SK-N-MC (cell line): ENCODE measurements at regions not wholly inside any gene's neighbourhood (a gene's known extent, or its start where the extent isn't known, plus 50 kb on each side); places are given as distances from the start of the nearest gene placed in this dataset.

Source experiments
- DNase-seq: peaks from one replicate; pipeline ENCODE4 v3.0.0-alpha.2; 2011; ENCODE audit warnings: low read depth, low spot score
- H3K27ac ChIP-seq: fragments of 200-600 bp; sonication (generic); 2 replicates; pipeline ENCODE4 v1.5.1; 2016; ENCODE audit warnings: mixed run types
- H3K36me3 ChIP-seq: fragments of 200-600 bp; sonication (generic); 2 replicates; pipeline ENCODE4 v1.6.1; 2017; ENCODE audit warnings: antibody characterized with exemption, low read length, mixed read lengths; ENCODE audit not compliant: insufficient read depth
- H3K4me3 ChIP-seq: fragments of 200-600 bp; sonication (generic); 2 replicates; pipeline ENCODE4 v1.5.1; 2016
- H3K9ac ChIP-seq: fragments of 200-600 bp; sonication (generic); 2 replicates; pipeline ENCODE4 v1.8.0; 2017; ENCODE audit warnings: mixed run types, mixed read lengths; ENCODE audit not compliant: insufficient read length
- H3K9me3 ChIP-seq: fragments of 200-600 bp; sonication (generic); 2 replicates; pipeline ENCODE4 v1.6.1; 2017; ENCODE audit warnings: low read depth, mild to moderate bottlenecking, antibody characterized with exemption, low read length, moderate library complexity, mixed read lengths
- EZH2 ChIP-seq: fragments of 200-600 bp; sonication (generic); IDR thresholded peaks from one replicate; pipeline ENCODE4 v1.6.1; 2017; ENCODE audit warnings: antibody characterized with exemption
- FOXP2 ChIP-seq: optimal IDR thresholded peaks from 2 replicates; pipeline ENCODE3; 2011; ENCODE audit warnings: mild to moderate bottlenecking, moderate library complexity; ENCODE audit not compliant: insufficient read depth; ENCODE audit errors: extremely low read length, control extremely low read depth
- POLR2AphosphoS5 ChIP-seq: IDR thresholded peaks from 2 replicates; pipeline ENCODE4 v1.6.1; 2012; ENCODE audit warnings: mild to moderate bottlenecking, low read depth, low read length, borderline replicate concordance

DNA sequence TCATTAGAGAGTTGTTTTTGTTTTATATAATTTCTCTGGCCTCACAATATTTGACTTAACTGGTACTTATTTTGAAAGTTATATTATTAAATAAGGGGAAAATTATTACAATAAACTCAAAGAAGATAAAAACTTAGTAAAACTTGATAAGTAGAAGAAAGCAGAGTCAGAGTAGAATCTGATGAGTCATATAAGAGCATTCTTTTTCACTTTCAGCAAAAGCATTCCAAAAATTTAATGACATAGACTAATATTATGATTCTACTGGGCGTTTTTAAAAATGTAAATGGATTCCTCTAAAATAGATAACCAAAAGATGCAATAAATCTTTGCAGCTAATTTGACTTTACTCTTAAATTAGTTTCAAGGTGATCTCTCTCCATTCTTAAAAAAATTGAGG is 366.3 kb upstream of the IMPG1 start:
- Histone ChIP-seq H3K9me3 (no peaks in the 10 kb centered on the region), H3K36me3 (no peaks in the 10 kb centered on the region), H3K27ac (no peak overlapping the region), H3K4me3 (no peak overlapping the region), H3K9ac (no peak overlapping the region)
- TF ChIP-seq FOXP2: no peak
- no peak for TF ChIP-seq EZH2
- TF ChIP-seq POLR2AphosphoS5: no peak
- no peak for DNase-seq

DNA sequence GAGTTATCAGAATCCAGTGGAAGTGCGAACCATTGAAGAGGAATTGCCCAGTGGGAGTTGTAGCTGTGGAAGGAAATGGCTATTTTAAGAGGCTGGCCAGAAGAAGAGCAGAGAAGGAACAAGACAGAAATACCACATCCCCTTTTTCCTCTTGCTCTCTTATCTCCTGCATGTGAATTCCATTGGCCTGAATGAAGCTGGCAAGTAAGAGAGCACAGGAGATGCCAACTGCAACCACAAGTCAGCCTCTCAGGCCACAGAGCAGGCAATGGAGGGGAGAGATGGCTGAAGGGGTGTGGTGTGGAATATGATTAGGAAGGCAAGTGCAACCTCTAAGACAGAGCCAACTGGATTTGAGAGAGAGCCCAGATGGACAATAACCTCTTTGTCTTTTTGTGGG is 362.7 kb upstream of the IMPG1 start:
- Histone ChIP-seq H3K9me3 (no peaks in the 10 kb centered on the region), H3K9ac (no peak overlapping the region), H3K27ac (no peak overlapping the region), H3K36me3 (no peaks in the 10 kb centered on the region), H3K4me3 (no peak overlapping the region)
- DNase-seq: no peak
- no peak for TF ChIP-seq FOXP2
- no peak for TF ChIP-seq POLR2AphosphoS5
- no peak for TF ChIP-seq EZH2

DNA sequence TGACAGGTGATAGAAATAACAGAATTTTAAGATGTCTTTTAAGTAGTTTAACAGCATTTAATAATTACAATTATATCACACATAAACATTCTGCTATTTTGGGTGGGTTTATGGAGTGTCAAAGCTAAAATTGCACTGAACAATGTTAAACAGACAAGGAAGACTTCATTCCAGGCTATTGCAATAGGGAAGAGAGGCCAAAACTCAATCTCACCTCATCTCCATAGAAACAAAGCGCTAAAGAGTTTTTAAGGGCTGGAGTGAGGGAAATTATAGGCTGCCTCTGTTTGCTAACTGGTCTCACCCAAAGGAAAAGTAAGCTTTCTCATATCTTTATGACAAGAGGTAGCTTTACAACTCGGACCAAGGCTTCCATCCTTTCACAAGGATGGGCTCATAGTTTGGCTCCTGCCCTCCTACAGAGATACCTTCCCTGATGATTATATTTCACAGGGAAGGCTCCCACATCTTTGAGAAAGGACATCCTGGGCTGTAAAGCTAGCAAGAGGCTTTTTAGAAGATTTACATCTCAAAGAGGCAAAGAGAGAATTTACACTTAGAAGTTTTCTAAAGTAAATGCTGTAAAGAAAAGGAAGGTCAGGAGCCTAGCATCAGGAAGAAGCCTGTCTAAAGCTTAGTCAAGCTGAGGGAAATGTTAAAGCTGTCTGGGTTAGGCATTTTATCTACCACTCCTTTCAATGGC is 350.2 kb upstream of the IMPG1 start:
- no peak overlapping the region for H3K27ac ChIP-seq
- H3K4me3 ChIP-seq: no peak overlapping the region
- H3K9ac ChIP-seq: no peak overlapping the region
- H3K36me3 ChIP-seq: no peaks in the 10 kb centered on the region
- DNase-seq: no peak
- TF ChIP-seq POLR2AphosphoS5 (no peak), EZH2 (no peak), FOXP2 (no peak)
- no peaks in the 10 kb centered on the region for H3K9me3 ChIP-seq

DNA sequence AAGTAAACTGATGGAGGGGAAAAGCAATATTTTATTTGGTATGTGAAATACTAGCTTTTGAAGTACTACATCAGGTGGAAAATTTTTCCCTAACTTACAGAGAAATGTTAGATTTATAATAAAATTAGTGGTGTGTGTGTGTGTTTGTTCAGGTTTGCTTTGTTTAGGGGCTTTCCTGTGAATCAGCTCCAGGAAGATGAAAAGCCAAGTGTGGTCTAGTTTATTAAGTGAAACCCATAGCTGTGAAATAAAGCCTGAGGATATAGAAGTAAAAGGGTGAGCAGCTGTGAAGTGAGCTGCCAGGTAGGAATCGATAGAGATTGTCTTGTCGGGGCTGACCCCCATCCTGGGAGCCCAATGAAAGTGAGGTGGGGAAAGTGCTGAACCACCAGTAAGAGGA is 347.6 kb upstream of the IMPG1 start:
- Histone ChIP-seq H3K9me3 (no peaks in the 10 kb centered on the region), H3K9ac (no peak overlapping the region), H3K27ac (no peak overlapping the region), H3K4me3 (no peak overlapping the region), H3K36me3 (no peaks in the 10 kb centered on the region)
- no peak for DNase-seq
- TF ChIP-seq EZH2 (no peak), FOXP2 (no peak), POLR2AphosphoS5 (no peak)

DNA sequence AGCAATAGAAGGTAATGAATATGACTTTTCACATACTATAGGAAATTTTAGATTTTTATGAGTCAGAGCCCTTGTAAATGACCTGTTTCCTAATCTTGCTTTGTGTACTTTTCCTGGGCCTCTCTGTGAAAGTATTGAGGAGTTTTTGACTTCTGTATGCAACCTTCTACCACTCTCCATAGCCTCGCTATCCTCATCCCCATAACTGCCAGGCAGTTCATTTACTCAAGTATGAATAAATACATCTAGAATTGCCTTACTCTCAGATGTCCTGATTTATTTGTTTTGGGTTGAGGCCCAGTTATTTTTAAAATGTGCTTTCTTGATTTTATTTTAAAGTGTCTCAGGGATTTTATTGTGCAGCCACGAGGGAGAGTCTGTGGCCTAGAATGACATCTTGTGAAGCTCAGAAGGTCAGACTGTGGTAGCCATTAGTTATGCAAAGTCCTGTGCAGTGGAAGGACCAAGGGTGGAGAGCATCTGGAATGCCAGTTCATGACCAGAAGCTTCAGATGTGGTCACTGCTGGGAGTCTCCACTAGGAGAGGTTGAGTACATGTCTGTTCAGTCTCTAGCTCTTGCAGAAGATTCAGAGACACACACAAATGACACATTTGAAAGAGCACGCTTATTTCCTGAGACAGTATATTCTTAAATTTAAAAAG is 346.2 kb upstream of the IMPG1 start:
- no peak overlapping the region for H3K9ac ChIP-seq
- H3K27ac ChIP-seq: no peak overlapping the region
- H3K36me3 ChIP-seq: no peaks in the 10 kb centered on the region
- TF ChIP-seq FOXP2: no peak
- no peak for TF ChIP-seq EZH2
- TF ChIP-seq POLR2AphosphoS5: no peak
- no peak for DNase-seq
- H3K9me3 ChIP-seq: no peaks in the 10 kb centered on the region
- H3K4me3 ChIP-seq: no peak overlapping the region

DNA sequence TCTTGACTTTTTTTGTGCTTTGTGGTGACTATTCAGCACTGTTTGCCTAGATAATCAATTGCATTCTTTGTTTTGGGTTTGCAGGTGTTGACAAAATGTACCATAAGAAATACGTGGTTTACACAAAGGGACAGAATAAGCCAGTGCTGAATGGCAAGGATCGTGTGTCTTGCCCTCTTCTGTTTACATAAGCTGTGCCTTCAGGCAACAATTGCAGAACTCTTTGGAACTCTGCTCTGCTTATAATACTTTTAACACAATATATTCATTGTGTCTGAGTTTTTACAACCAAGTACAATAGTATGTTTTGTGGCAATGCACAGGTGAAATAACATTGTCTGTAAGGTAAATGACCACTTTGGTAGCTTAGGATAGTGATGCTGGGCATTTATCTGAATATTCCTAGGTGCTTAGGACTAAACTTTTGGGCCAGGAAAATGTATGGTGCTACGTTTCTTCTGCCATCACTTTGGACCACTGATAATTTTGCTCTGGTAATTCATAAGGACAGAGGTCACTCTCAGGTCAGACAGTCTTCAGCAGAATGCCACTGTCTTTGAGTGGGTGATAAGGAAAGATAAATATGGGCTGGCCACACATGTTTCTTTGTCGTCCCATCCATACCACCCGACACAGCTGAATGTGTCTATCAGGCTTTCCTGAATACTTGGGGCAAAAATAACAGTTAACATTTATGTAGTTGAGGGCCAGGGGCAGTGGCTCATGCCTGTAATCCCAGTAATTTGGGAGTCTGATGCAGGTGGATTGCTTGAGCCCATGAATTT is 344.6 kb upstream of the IMPG1 start:
- no peaks in the 10 kb centered on the region for H3K36me3 ChIP-seq
- DNase-seq: no peak
- H3K27ac ChIP-seq: no peak overlapping the region
- H3K9ac ChIP-seq: no peak overlapping the region
- H3K4me3 ChIP-seq: no peak overlapping the region
- no peaks in the 10 kb centered on the region for H3K9me3 ChIP-seq
- no peak for TF ChIP-seq EZH2
- no peak for TF ChIP-seq POLR2AphosphoS5
- TF ChIP-seq FOXP2: no peak

DNA sequence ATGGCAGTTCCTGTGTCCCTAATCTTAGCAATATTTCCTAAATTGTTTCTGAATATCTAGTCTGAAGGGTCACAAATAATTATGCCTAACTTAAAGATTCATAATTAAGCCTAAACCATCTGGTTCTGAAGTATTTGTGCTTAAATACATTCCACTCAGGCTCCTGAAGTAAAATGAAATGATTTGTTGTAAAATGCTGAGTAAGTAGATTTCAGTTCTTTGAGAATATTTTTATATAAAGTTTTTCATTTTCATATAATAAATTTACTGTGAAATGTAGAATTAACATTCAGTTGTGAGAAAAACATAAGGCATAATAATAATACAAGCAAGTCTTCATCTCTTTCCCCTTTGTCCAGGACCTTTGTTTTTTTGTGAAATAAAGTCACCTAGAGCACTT is 330.6 kb upstream of the IMPG1 start:
- no peak for DNase-seq
- Histone ChIP-seq H3K4me3 (no peak overlapping the region), H3K9ac (no peak overlapping the region), H3K9me3 (no peaks in the 10 kb centered on the region), H3K27ac (no peak overlapping the region), H3K36me3 (no peaks in the 10 kb centered on the region)
- no peak for TF ChIP-seq POLR2AphosphoS5
- no peak for TF ChIP-seq FOXP2
- TF ChIP-seq EZH2: no peak

DNA sequence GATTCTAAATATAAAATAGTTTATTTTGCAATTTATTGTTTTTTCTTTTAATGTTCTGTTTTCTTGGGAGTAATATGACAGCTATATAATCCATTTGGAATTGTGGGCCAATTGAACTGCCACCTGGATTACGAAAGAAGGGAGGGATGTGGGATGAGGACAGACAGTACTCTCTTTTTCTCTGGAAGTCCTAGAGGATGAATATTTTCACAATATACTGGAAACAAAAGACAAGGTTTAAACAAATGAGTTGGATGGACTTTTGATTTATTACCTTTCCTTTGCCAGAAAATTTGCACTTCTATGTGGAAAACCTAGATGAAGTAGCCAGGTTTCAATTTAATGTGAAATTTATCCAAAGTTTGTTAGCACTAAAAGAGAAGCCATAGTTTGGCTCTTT is 325.5 kb upstream of the IMPG1 start:
- no peaks in the 10 kb centered on the region for H3K9me3 ChIP-seq
- TF ChIP-seq FOXP2 (no peak), POLR2AphosphoS5 (no peak), EZH2 (no peak)
- DNase-seq: no peak
- H3K27ac ChIP-seq: no peak overlapping the region
- no peak overlapping the region for H3K4me3 ChIP-seq
- no peak overlapping the region for H3K9ac ChIP-seq
- no peaks in the 10 kb centered on the region for H3K36me3 ChIP-seq
